Tibial nerve (tissue), 4 donors: ENCODE measurements at regions not wholly inside any gene's neighbourhood (a gene's known extent, or its start where the extent isn't known, plus 50 kb on each side); places are given as distances from the start of the nearest gene placed in this dataset.

ENCODE experiments used
- DNase-seq, 2 donors: peaks; one replicate each; pipeline ENCODE4 v3.0.0-alpha.2; 2019; ENCODE audit warnings: low spot score in 2 of 2
- H3K27ac ChIP-seq, 4 donors: fragments of 200-600 bp; sonication (generic) in 3 of 4; one replicate each; pipeline ENCODE4 v1.5.1; 2017 to 2019; ENCODE audit warnings: mild to moderate bottlenecking in 1 of 4
- H3K27me3 ChIP-seq, 2 donors: fragments of 200-600 bp; sonication (generic) in 1 of 2; one replicate each; pipeline versions ENCODE4 v1.5.1 to v1.6.0; 2017 to 2019
- H3K36me3 ChIP-seq, 3 donors: fragments of 200-600 bp; sonication (generic); one replicate each; pipeline ENCODE4 v1.5.1; 2018 to 2019
- H3K4me1 ChIP-seq, 4 donors: fragments of 200-600 bp; sonication (generic) in 3 of 4; one replicate each; pipeline ENCODE4 v1.5.1; 2017 to 2019
- H3K4me3 ChIP-seq, 4 donors: fragments of 200-600 bp; sonication (generic) in 3 of 4; one replicate each; pipeline ENCODE4 v1.5.1; 2017 to 2019; ENCODE audit warnings: mild to moderate bottlenecking in 1 of 4, moderate library complexity in 1 of 4
- H3K9me3 ChIP-seq, 4 donors: fragments of 200-600 bp; sonication (generic) in 3 of 4; one replicate each; pipeline ENCODE4 v1.5.1; 2017 to 2019
- EP300 ChIP-seq, 2 donors: sonication (generic); formaldehyde crosslinking; IDR thresholded peaks; one replicate each; pipeline ENCODE4 v1.6.1; 2017; ENCODE audit warnings: antibody characterized with exemption in 2 of 2, mild to moderate bottlenecking in 1 of 2
- POLR2A ChIP-seq, 2 donors: fragments of 450-650 bp; IDR thresholded peaks; one replicate each; pipeline ENCODE4 v1.6.1; 2017; ENCODE audit warnings: antibody characterized with exemption in 2 of 2, mild to moderate bottlenecking in 2 of 2, moderate library complexity in 2 of 2
- WGBS, 2 donors: methylation state at CpG; one replicate each; pipeline ENCODE4 v1.1.5; 2018; 5-methylcytosine and 5-hydroxymethylcytosine counted together
- TF ChIP-seq, protein P1 (sequence below), 5 experiments: fragments of 200-600 bp in 3 of 5; fragments of 450-650 bp in 2 of 5; sonication (generic) in 3 of 5; IDR thresholded peaks; one replicate each; pipeline ENCODE4 v1.5.1; 2016 to 2019; ENCODE audit warnings: antibody characterized with exemption in 5 of 5, mild to moderate bottlenecking in 3 of 5, moderate library complexity in 2 of 5

- no peaks in the 10 kb centered on the region for H3K4me1 ChIP-seq
- no peaks in the 10 kb centered on the region for H3K36me3 ChIP-seq
- no peaks in the 10 kb centered on the region for H3K27me3 ChIP-seq
- H3K4me3 ChIP-seq = no peak overlapping the region
- H3K9me3 ChIP-seq = no peaks in the 10 kb centered on the region
- DNase-seq = no peak
- TF ChIP-seq, protein P1, sequence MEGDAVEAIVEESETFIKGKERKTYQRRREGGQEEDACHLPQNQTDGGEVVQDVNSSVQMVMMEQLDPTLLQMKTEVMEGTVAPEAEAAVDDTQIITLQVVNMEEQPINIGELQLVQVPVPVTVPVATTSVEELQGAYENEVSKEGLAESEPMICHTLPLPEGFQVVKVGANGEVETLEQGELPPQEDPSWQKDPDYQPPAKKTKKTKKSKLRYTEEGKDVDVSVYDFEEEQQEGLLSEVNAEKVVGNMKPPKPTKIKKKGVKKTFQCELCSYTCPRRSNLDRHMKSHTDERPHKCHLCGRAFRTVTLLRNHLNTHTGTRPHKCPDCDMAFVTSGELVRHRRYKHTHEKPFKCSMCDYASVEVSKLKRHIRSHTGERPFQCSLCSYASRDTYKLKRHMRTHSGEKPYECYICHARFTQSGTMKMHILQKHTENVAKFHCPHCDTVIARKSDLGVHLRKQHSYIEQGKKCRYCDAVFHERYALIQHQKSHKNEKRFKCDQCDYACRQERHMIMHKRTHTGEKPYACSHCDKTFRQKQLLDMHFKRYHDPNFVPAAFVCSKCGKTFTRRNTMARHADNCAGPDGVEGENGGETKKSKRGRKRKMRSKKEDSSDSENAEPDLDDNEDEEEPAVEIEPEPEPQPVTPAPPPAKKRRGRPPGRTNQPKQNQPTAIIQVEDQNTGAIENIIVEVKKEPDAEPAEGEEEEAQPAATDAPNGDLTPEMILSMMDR (IDR thresholded peaks at IDR 0.05) = no peak
- TF ChIP-seq EP300 (IDR thresholded peaks at IDR 0.05) = no peak
- no peak for TF ChIP-seq POLR2A (IDR thresholded peaks at IDR 0.05)
- H3K27ac ChIP-seq = no peak overlapping the region
- WGBS, 2 donors = 85 to 89% methylated on average over 5 of the region's 5 CpGs
These were observed 212.7 kb downstream of the HNMT start for GRCh38 chr2:138176862-138177439.

- H3K36me3 ChIP-seq = no peaks in the 10 kb centered on the region
- DNase-seq = no peak
- peaks cover 0 to 2% (median 0%) of the 10 kb centered on the region in 4 donors for H3K4me1 ChIP-seq
- H3K27me3 ChIP-seq = no peaks in the 10 kb centered on the region
- 66 to 73% methylated on average over 2 of the region's 2 CpGs for WGBS, 2 donors
- no peak overlapping the region for H3K4me3 ChIP-seq
- H3K9me3 ChIP-seq = no peaks in the 10 kb centered on the region
- no peak overlapping the region for H3K27ac ChIP-seq
- no peak for TF ChIP-seq POLR2A (IDR thresholded peaks at IDR 0.05)
- TF ChIP-seq, protein P1 (IDR thresholded peaks at IDR 0.05) = no peak
- no peak for TF ChIP-seq EP300 (IDR thresholded peaks at IDR 0.05)
These were observed 213.4 kb downstream of the HNMT start for GRCh38 chr2:138177693-138178092.

GRCh38 chr2:138180692-138181386 is 216.6 kb downstream of the HNMT start:
- no peak overlapping the region for H3K27ac ChIP-seq
- no peak for DNase-seq
- H3K36me3 ChIP-seq = no peaks in the 10 kb centered on the region
- H3K27me3 ChIP-seq = no peaks in the 10 kb centered on the region
- TF ChIP-seq, protein P1 (IDR thresholded peaks at IDR 0.05) = no peak
- TF ChIP-seq EP300 (IDR thresholded peaks at IDR 0.05) (no peak), POLR2A (IDR thresholded peaks at IDR 0.05) (no peak)
- no peaks in the 10 kb centered on the region for H3K9me3 ChIP-seq
- H3K4me3 ChIP-seq = no peak overlapping the region
- H3K4me1 ChIP-seq = peaks cover 0 to 7% (median 0%) of the 10 kb centered on the region in 4 donors

DNA sequence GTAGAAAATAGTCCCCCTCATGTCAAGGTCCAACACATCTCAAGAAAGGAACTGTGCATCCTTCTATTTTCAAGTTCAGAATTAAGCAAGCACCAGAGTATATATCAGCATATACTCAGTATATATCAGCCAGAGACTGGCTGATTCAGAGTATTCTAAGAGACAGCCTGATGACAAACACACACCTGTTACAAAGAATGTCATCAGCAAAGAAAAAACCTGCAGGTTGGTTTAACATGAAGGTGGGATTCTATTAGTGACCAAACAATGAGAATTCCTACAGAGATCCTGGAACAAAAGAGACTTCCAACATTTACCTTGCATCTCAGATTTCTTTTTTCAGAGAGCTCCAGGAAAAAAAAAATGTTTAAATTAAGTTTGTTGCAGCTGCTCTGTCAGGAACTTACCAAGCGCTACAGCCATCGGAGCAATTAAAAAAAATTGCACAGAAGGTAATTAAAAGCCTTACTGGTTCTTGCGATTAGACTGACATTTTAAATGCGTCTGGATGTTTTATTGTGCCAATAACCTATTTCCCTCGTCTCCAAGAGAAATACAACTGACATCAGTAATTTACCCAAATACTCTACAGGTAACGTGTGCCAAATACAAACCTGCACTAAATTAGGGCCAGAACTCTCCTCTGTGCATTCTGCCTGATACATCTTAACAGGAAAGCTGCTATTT is 218.1 kb downstream of the HNMT start:
- H3K4me1 ChIP-seq = peaks cover 0 to 7% (median 0%) of the 10 kb centered on the region in 4 donors
- H3K36me3 ChIP-seq = no peaks in the 10 kb centered on the region
- no peaks in the 10 kb centered on the region for H3K27me3 ChIP-seq
- no peak overlapping the region for H3K27ac ChIP-seq
- DNase-seq = no peak
- TF ChIP-seq POLR2A (IDR thresholded peaks at IDR 0.05) = no peak
- no peak for TF ChIP-seq EP300 (IDR thresholded peaks at IDR 0.05)
- TF ChIP-seq, protein P1 (IDR thresholded peaks at IDR 0.05) = no peak
- no peaks in the 10 kb centered on the region for H3K9me3 ChIP-seq
- H3K4me3 ChIP-seq = no peak overlapping the region
- WGBS, 2 donors = 89% methylated on average over 6 of the region's 6 CpGs

- H3K36me3 ChIP-seq = no peaks in the 10 kb centered on the region
- no peaks in the 10 kb centered on the region for H3K9me3 ChIP-seq
- TF ChIP-seq EP300 (IDR thresholded peaks at IDR 0.05) (no peak), POLR2A (IDR thresholded peaks at IDR 0.05) (no peak)
- TF ChIP-seq, protein P1 (IDR thresholded peaks at IDR 0.05) = no peak
- DNase-seq = no peak
- H3K4me3 ChIP-seq = no peak overlapping the region
- H3K27ac ChIP-seq = no peak overlapping the region
- H3K27me3 ChIP-seq = no peaks in the 10 kb centered on the region
- H3K4me1 ChIP-seq = peaks cover 0 to 7% (median 0%) of the 10 kb centered on the region in 4 donors
These were observed 218.7 kb downstream of the HNMT start for GRCh38 chr2:138182937-138183312.
